NT2/D1 (cell line): ENCODE measurements at regions not wholly inside any gene's neighbourhood (a gene's known extent, or its start where the extent isn't known, plus 50 kb on each side); places are given as distances from the start of the nearest gene placed in this dataset.

ENCODE experiments used
- SUZ12 ChIP-seq: IDR thresholded peaks from 2 replicates; pipeline ENCODE4 v1.6.1; 2011; ENCODE audit not compliant: insufficient read length, insufficient read depth; ENCODE audit errors: extremely low read depth
- YY1 ChIP-seq: IDR thresholded peaks from 2 replicates; pipeline ENCODE4 v1.6.1; 2011; ENCODE audit not compliant: insufficient read length, insufficient read depth
- ZNF274 ChIP-seq: IDR thresholded peaks from 2 replicates; pipeline ENCODE4 v1.6.1; 2011; ENCODE audit warnings: mild to moderate bottlenecking, low read depth, low read length

DNA sequence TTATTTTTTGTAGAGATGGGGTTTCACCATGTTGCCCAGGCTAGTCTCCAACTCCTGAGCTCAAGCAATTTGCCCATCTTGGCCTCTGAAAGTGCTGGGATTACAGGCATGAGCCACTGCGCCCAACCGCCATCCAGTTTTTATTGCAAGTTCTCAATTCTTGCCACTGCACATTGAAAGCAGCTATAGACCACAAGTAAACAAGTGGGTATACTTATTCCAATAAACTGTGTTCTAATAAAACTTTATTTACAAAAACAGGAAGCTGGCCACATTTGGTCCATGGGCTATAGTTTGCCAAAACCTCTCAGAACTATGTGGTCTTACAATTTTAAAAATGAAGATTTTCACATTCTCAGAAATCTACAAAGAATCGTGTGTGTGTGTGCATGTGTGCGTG is 313.6 kb upstream of the RASGEF1B start:
- no peak for TF ChIP-seq ZNF274
- no peak for TF ChIP-seq SUZ12
- no peak for TF ChIP-seq YY1
